ENCODE measurements at regions not wholly inside any gene's neighbourhood (a gene's known extent, or its start where the extent isn't known, plus 50 kb on each side); places are given as distances from the start of the nearest gene placed in this dataset.

DNA sequence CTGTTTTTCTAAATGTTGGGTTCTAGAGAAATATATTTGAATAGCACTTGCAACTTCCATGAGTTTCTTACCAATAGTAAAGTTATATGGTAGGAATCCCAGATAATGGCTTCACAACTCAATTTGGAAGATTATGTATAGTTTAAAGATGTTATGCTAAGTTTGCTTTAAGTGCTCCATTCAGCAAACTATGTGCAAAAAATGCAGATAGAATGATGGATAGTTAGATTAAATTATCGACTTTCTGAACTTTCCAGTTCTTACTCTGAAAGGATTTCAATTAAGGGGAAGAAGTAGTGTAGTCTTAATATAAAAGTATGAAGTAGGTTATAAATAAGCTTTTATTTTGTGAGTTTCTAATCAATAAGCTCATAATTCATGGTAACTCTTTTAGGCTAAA is 60.7 kb upstream of the NFKB1 start:
- no peak for DNase-seq (ENCODE audit: low spot score)

- no peak for DNase-seq (ENCODE audit: low spot score)
These were observed 58.9 kb upstream of the NFKB1 start for GRCh38 chr4:102441978-102442911.

DNA sequence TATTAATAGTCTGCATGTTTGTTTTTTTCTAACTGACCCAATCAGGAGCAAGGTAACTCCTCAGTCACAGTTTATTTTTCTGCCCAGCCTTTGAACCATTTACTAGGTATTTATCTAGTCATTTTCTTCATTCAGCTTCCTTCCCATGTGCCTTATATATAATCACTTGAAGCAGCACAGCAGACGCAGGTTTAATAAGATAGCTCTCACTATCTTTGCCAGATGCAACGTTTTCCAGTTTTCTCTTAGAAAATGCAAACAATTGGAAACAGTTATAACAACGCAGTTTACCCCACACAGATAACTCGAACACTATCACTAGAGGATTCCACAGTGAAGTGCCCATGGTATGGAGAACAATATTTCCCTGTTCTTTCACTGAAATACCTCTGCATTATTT is 56.4 kb upstream of the NFKB1 start:
- no peak for DNase-seq (ENCODE audit: low spot score)

DNA sequence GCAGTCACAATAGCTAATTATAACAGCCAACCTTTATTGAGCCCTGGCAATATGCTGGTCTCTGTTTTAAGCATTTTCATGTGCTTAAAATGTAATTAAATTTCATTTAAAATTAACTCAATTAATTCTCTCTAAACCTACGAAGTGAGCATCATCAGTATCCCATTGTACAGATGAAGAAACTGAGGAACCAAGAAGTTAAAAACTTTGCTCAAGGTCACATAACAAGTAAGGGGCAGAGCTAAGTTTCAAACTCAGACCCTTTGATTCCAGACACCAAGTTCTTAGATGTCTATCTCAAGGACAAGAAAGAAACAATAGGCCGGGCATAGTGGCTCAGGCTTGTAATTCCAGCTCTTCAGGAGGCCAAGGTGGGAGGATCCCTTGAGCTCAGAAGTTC is 55.9 kb upstream of the NFKB1 start:
- no peak for DNase-seq (ENCODE audit: low spot score)

DNA sequence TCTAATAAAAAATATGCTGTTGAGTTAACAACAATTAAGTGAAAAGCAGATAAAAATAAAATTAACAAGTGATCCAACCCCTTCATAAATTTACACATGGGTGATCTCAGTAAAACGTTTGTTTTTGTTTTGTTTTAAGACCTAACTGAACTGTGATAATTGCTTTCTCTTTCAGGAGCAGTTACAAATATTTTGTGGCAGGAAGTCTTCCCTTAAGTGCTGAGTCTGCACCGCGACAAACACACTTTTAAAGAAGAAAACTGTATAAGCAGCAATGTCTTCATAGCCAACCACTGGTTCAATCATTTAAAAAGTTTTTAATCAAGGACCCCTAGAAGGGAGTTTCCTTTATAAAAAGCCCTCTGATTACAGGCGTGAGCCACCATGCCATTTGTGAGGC is 53.7 kb upstream of the NFKB1 start:
- no peak for DNase-seq (ENCODE audit: low spot score)

- peak; percentile 80 for DNase-seq (ENCODE audit: low spot score)
These were observed 51.3 kb upstream of the NFKB1 start for GRCh38 chr4:102449751-102450352.

GRCh38 chr4:102451266-102451665 is 49.9 kb upstream of the NFKB1 start:
- DNase-seq (ENCODE audit: low spot score) = no peak

Measured in cerebellar cortex (tissue), 1 donor.